Left ventricle myocardium inferior (tissue), 1 donor: ENCODE measurements at regions not wholly inside any gene's neighbourhood (a gene's known extent, or its start where the extent isn't known, plus 50 kb on each side); places are given as distances from the start of the nearest gene placed in this dataset.

Experiments used
- DNase-seq: peaks from one replicate; pipeline ENCODE4 v3.0.0-alpha.2; 2020
- H3K27ac ChIP-seq: fragments of 200-600 bp; replicated peaks from 2 replicates; pipeline ENCODE4 v1.8.0; 2021
- H3K27me3 ChIP-seq: fragments of 200-600 bp; 2 replicates; pipeline ENCODE4 v1.8.0; 2021; ENCODE audit warnings: low read depth
- H3K36me3 ChIP-seq: fragments of 200-600 bp; 2 replicates; pipeline ENCODE4 v1.8.0; 2021
- H3K4me1 ChIP-seq: fragments of 200-600 bp; 2 replicates; pipeline ENCODE4 v1.8.0; 2021
- H3K4me3 ChIP-seq: fragments of 200-600 bp; 2 replicates; pipeline ENCODE4 v1.8.0; 2021; ENCODE audit warnings: mild to moderate bottlenecking, moderate library complexity
- H3K9me3 ChIP-seq: fragments of 200-600 bp; replicated peaks from 2 replicates; pipeline ENCODE4 v1.8.0; 2021
- intact Hi-C: fragments of 100-400 bp; cut with micrococcal nuclease; formaldehyde crosslinking; loops from one replicate; pipeline ENCODE4 v1.11.0; 2022
- TF ChIP-seq, protein P1 (sequence below): fragments of 200-600 bp; IDR thresholded peaks from 2 replicates; pipeline ENCODE4 v1.8.0; 2021; ENCODE audit warnings: antibody characterized with exemption, mild to moderate bottlenecking, borderline replicate concordance
- donor health status: DM: no; HTN: yes; CAD: no; lungs with severe emphysema.

DNA sequence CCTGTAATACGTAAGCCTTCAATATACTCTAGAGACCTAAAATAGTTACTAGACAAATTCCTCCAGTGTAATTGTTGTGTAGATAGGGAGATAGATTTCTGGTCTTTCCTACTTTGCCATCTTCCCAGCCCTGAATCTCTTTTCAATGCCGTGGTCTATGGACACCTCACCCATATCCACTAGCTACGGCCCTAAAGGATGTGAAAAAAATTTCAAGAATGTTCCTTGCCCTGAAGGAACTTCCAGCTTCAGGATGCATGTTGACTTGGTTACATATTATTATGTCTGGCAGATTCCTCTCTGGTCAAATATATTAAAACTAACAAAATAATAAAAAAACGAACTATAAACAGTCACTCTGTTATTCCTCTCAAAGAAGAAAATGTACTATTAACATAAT is 52.4 kb upstream of the TSPAN5 start:
- Histone ChIP-seq H3K4me3 (no peak overlapping the region), H3K4me1 (no peaks in the 10 kb centered on the region), H3K36me3 (no peaks in the 10 kb centered on the region), H3K27ac (no peak overlapping the region), H3K27me3 (no peaks in the 10 kb centered on the region), H3K9me3 (peaks cover 6% of the 10 kb centered on the region)
- no peak for DNase-seq
- TF ChIP-seq, protein P1, sequence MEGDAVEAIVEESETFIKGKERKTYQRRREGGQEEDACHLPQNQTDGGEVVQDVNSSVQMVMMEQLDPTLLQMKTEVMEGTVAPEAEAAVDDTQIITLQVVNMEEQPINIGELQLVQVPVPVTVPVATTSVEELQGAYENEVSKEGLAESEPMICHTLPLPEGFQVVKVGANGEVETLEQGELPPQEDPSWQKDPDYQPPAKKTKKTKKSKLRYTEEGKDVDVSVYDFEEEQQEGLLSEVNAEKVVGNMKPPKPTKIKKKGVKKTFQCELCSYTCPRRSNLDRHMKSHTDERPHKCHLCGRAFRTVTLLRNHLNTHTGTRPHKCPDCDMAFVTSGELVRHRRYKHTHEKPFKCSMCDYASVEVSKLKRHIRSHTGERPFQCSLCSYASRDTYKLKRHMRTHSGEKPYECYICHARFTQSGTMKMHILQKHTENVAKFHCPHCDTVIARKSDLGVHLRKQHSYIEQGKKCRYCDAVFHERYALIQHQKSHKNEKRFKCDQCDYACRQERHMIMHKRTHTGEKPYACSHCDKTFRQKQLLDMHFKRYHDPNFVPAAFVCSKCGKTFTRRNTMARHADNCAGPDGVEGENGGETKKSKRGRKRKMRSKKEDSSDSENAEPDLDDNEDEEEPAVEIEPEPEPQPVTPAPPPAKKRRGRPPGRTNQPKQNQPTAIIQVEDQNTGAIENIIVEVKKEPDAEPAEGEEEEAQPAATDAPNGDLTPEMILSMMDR: no peak
- intact Hi-C loops: no loop called here
